ENCODE measurements at regions not wholly inside any gene's neighbourhood (a gene's known extent, or its start where the extent isn't known, plus 50 kb on each side); places are given as distances from the start of the nearest gene placed in this dataset.
A peak's percentile ranks its signal among the peaks of the same experiment; 100 is the strongest.
"Not testable (repeated sequence)": the region's sequence is repeated elsewhere in the genome, so short reads cannot be mapped to it uniquely, and the experiment has no call there.

DNA sequence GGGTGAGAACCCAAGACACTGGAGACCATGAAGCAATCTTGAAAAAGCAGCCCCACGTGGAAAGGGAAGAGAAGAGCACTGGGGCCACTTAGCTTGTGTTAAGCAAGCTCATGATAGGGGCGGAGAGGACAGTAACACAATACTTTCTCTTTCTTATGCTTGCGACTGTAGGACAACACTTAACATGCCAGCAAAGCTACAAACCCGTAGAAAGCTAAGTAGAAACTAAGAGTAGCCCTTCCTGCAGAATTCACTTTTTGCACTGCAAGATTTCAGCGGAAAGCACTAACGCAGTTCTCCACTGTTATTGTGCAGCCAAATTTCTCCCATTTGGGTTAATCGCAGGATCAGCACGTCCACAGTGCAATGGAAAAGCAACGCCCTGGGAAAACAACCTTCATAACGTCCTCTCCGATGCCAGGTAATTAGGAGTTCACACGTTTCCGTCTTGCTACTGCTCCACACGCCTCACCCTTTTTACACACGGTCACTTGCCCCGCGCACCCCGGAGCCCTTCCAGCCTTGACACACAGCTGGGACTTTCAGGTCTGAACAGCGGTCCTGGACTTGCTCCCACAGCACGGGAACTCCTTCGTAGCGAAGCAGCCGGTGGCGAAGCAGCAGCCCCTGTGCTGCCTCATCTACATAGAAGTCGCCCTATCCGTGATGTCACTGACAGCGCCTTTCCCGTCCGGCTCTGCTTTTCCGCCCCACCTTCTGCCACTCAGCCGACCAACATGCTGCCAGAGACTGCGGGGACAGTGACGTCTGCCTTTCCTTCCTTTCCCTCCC is 148.6 kb downstream of the PPIAL4G start:
- Histone ChIP-seq H3K4me3 (peak overlapping the region; percentile 51), H3K27me3 (ENCODE audit: low read depth) (no peaks in the 10 kb centered on the region), H3K4me1 (peaks cover 11% of the 10 kb centered on the region), H3K9me3 (no peaks in the 10 kb centered on the region), H3K36me3 (replicated peaks) (no peaks in the 10 kb centered on the region)
- in situ Hi-C loops (cut with MboI; ENCODE audit: low sequenced_read_pairs), result no loop called here
- DNase-seq (ENCODE audit: low spot score in 2 of 2), result peak; percentile 91 to 93

DNA sequence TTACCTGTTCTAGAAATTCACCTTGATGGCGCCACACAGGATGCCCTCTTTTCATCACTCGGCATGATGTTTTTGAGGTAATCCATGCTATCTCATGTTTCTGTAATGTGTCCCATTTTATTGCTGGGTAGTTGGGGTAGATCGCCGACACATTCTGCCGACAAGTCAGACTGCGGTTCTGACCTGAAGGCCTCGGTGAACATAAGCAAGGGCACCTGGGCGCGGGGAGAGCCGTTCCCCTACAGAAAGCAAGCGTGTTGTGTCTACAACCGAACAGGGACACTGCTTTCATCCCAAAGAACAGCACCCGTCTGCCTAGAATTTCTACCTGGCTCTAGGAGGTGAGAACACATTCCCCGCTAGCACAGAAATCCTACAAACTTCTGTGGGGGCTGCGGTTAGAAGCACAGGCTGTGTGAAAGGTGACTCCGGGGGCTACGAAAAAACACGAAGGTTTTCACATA is 149.2 kb downstream of the PPIAL4G start:
- H3K9me3 ChIP-seq, result no peaks in the 10 kb centered on the region
- no peaks in the 10 kb centered on the region for H3K36me3 ChIP-seq (replicated peaks)
- H3K4me1 ChIP-seq, result peaks cover 11% of the 10 kb centered on the region
- in situ Hi-C loops (cut with MboI; ENCODE audit: low sequenced_read_pairs), result no loop called here
- H3K4me3 ChIP-seq, result peak overlapping the region; percentile 51
- no peaks in the 10 kb centered on the region for H3K27me3 ChIP-seq (ENCODE audit: low read depth)
- no peak for DNase-seq (ENCODE audit: low spot score in 2 of 2)

DNA sequence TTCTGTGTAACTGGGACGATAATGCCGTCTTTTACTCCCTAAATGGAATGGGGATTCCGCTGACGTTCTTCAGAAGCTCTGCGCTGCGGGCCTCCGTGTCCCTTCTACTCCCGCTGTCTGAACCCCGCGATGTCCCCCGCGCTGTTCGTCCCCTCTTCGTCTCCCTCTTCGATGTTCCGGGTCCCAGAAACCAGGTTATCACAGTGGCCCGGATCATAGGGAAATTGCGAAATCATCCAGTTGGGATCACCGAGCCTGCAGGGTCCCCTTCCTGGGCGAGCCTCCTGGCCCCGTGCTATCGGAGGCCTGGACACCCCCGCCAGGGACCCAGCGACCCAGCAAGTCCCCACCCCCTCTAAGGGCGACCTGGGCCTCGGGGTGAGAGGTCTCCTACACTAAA is 154.2 kb downstream of the PPIAL4G start:
- in situ Hi-C loops (cut with MboI; ENCODE audit: low sequenced_read_pairs), result no loop called here
- Histone ChIP-seq H3K36me3 (replicated peaks) (no peaks in the 10 kb centered on the region), H3K27me3 (ENCODE audit: low read depth) (no peaks in the 10 kb centered on the region), H3K4me3 (no peak overlapping the region), H3K4me1 (peaks cover 5% of the 10 kb centered on the region), H3K9me3 (no peaks in the 10 kb centered on the region)
- no peak for DNase-seq (ENCODE audit: low spot score in 2 of 2)

DNA sequence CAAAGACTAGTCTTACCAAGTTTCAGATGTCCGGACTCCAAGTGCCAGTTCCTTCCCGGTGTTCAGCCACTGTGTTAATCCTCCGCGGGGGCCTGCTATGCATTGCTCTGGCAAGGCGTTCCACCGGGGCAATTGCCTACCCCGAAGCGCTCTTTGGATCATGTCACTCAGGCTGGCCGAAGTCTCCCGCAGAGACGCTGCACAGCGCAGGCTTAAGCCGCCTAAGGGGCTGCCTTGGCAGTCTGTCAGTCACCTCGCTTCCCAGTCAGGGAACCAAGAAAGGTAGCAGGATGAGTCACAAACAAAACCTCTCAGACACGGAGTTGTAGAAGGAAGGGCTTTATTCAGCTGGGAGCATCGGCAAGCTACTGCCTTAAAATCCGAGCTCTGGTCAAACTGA is 158.1 kb downstream of the PPIAL4G start:
- DNase-seq (ENCODE audit: low spot score in 2 of 2); H3K4me3 ChIP-seq; in situ Hi-C loops (cut with MboI; ENCODE audit: low sequenced_read_pairs); H3K27me3 ChIP-seq (ENCODE audit: low read depth); H3K4me1 ChIP-seq; H3K9me3 ChIP-seq; H3K36me3 ChIP-seq (replicated peaks): not testable (repeated sequence)

DNA sequence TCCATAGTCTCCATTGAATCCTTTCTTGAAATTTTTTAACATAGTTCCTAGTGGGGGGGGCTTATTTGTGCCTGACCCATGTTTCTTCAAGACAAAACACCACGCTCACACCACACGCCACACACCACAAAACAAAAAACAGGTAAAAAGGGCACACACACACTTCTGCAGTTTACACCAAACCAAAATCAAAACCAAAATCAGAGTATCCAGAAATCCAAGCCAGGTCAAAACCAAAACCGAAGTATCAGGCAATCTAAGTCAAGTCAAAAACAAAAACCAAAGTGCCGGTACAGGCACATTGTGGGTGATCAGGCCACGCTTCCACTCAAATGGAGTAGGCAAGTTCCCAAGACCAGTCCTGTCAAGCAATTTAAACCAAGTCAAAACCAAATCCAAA is 158.6 kb downstream of the PPIAL4G start:
- H3K9me3 ChIP-seq; H3K4me1 ChIP-seq; H3K27me3 ChIP-seq (ENCODE audit: low read depth); H3K4me3 ChIP-seq; H3K36me3 ChIP-seq (replicated peaks); in situ Hi-C loops (cut with MboI; ENCODE audit: low sequenced_read_pairs); DNase-seq (ENCODE audit: low spot score in 2 of 2): not testable (repeated sequence)

DNA sequence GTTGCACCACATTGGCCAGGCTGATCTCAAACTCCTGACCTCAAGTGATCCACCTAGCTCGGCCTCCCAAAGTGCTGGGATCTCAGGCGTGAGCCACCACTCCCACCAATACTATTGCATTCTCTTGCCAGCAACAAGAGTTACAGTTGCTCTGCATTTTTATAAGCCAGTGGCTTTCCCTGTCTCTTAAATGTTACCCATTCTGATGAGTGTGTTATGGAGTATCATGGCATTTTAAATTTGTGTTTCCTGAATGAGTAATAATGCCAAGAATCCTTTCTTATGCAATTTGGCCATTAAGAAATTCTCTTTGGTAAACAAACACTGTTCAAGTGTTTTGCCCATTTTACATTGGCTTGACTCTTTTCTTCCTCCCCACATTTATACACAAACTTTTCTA is 163.0 kb downstream of the PPIAL4G start:
- H3K27me3 ChIP-seq (ENCODE audit: low read depth); H3K4me3 ChIP-seq; DNase-seq (ENCODE audit: low spot score in 2 of 2); in situ Hi-C loops (cut with MboI; ENCODE audit: low sequenced_read_pairs); H3K9me3 ChIP-seq; H3K4me1 ChIP-seq; H3K36me3 ChIP-seq (replicated peaks): not testable (repeated sequence)

DNA sequence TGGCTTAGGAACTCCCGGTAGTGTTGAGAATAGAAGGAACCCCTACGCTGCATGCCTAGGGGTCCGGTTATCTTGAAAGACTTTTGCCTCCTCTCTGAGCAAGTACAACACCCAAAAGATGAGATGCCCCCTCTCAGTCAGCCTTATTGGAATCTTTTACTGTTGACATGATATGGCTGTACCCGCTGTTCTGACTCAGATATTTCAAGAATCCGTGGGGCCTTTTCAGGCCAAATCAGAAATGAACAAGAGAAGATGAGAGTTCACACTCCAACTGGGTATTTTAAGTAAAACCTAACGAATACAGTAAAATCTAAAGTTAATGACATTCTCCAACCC is 164.2 kb downstream of the PPIAL4G start:
- no peaks in the 10 kb centered on the region for H3K27me3 ChIP-seq (ENCODE audit: low read depth)
- no peak overlapping the region for H3K4me3 ChIP-seq
- no peak for DNase-seq (ENCODE audit: low spot score in 2 of 2)
- H3K4me1 ChIP-seq, result no peaks in the 10 kb centered on the region
- no peaks in the 10 kb centered on the region for H3K36me3 ChIP-seq (replicated peaks)
- in situ Hi-C loops (cut with MboI; ENCODE audit: low sequenced_read_pairs), result no loop called here
- 0 out of 2 replicates have a peak, but pooled peaks cover 2% of the 10 kb centered on the region for H3K9me3 ChIP-seq

DNA sequence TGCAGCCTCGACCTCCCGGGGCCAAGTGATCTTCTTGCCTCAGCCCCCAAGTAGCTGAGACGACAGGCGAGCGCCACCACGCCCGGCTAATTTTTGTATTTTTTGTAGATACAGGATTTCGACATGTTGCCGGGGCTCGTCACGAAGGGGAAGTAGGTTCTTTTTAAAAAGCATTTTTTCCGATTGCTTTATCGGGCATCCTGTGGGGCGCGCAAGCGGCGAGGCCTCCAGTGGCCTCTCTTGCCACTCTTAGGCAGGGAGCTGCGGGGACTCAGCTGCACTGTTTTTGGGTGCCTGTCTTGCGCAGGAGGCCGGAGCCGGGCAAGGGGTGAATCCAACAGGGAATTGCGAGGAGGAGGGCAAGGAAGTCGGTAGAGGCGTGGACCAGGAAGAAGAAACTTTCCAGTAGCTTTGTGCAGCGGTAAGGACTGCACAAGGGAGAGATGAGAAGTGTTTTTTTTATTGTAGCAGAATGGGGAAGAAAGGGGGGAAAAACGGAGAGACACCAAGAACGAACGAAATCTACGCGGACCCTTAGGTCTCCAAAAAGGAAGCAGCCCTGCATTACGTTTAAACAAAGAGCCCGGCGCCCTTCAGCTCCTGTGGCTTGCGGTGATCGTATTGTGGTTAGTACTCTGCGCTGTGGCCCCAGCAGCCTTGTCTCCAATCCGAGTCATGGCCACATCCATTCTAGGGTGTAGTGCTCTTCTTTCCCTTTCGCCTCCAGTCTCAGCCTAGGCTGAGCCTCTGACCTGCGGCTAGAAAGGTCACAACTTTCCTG is 164.8 kb downstream of the PPIAL4G start:
- Histone ChIP-seq H3K9me3 (0 out of 2 replicates have a peak, but pooled peaks cover 2% of the 10 kb centered on the region), H3K27me3 (ENCODE audit: low read depth) (no peaks in the 10 kb centered on the region), H3K36me3 (replicated peaks) (no peaks in the 10 kb centered on the region), H3K4me1 (no peaks in the 10 kb centered on the region), H3K4me3 (no peak overlapping the region)
- DNase-seq (ENCODE audit: low spot score in 2 of 2), result no peak
- in situ Hi-C loops (cut with MboI; ENCODE audit: low sequenced_read_pairs), result no loop called here

DNA sequence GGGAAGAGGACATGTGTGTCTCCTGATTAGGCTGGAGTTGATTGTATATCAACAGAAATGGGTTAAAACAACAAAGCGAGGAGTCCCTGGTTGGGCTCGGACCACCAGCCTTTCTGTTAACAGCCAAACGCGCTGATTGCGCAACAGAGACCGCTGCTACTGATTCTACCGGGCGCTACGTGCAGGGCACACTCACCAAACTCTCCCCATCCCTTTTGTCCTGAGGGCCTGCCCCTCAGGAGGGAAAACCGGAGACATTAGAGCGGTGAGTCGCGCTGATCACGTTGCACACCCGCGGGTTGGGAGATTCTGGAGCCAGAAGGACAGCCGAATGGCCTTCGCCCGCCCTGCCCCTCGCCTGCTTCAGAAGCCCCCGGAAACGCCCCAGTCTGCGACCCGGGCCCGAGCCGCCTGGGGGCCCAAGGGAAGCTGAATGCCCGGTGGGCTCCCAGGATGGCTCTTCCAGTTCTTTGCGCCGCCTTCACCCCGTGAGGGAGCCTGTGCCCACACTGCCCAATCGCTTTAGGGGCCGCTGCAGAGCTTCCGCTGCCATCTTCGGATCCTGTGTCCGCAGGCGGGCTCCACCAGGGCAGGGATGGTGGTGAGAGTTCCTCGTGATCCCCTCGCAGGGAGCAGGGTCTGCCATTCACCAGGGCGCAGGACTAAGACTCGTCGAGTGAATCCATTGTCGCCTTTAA is 165.4 kb upstream of the NBPF11 start:
- no peak overlapping the region for H3K4me3 ChIP-seq
- in situ Hi-C loops (cut with MboI; ENCODE audit: low sequenced_read_pairs), result no loop called here
- no peaks in the 10 kb centered on the region for H3K36me3 ChIP-seq (replicated peaks)
- no peaks in the 10 kb centered on the region for H3K27me3 ChIP-seq (ENCODE audit: low read depth)
- no peak for DNase-seq (ENCODE audit: low spot score in 2 of 2)
- 0 out of 2 replicates have a peak, but pooled peaks cover 2% of the 10 kb centered on the region for H3K9me3 ChIP-seq
- no peaks in the 10 kb centered on the region for H3K4me1 ChIP-seq

DNA sequence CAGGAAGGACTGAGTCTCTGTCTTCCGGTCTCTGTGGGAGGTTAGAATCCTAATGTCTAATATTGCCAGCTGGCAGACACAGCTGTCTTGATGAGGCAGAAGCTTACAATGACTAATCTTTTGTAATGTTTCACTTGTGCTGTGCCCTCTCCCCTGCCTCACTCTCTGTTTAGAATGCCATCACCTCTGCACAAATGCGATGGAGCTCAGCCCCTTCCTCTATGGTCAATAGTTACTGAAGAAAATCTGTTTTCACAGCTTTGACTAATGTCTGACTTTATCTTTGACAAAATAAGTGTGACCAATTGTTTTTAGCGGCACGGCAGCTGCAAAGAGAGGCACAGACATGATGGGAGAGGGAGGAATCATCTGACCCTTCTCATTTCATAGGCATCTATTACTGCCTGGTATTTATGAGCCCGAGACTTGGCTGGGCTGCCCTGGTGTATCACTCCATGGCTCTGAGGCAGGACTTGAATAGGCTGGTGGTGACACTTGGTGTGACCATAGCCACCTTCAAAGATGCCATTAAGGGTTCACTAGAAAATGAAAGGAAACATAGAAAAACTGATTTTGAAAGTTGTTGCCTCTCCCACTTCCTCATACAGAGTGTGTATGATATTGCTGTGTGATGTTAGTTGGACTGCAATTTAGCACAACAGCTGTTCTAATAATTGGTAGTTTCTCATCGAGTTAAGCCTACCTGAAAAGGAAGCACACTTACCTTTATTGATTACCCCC is 163.2 kb upstream of the NBPF11 start:
- Histone ChIP-seq H3K9me3 (0 out of 2 replicates have a peak, but pooled peaks cover 2% of the 10 kb centered on the region), H3K36me3 (replicated peaks) (no peaks in the 10 kb centered on the region), H3K27me3 (ENCODE audit: low read depth) (no peaks in the 10 kb centered on the region), H3K4me1 (no peaks in the 10 kb centered on the region), H3K4me3 (no peak overlapping the region)
- DNase-seq (ENCODE audit: low spot score in 2 of 2), result no peak
- in situ Hi-C loops (cut with MboI; ENCODE audit: low sequenced_read_pairs), result no loop called here

DNA sequence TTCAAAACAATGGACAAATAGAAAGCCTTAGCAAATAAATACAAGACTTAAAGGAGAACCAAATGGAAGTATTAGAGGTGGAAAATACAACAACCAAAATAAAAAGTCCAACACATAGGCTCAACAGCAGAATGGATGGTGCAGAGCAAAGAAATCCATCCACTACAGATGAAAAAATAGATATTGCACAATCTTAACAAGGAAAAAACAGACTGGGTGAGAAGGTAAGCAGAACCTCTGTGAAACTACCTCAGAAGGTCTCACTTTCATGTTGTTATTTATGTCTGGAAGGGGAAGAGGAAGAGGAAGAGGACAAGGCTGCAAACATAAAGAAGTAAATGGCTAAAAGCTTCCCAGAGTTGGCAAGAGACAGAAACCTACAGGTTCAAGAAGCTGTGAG is 158.7 kb upstream of the NBPF11 start:
- no peak overlapping the region for H3K4me3 ChIP-seq
- DNase-seq (ENCODE audit: low spot score in 2 of 2), result no peak
- H3K36me3 ChIP-seq (replicated peaks), result no peaks in the 10 kb centered on the region
- peaks cover 2% of the 10 kb centered on the region; the same call in 1 of the 2 replicates for H3K27me3 ChIP-seq (ENCODE audit: low read depth)
- 0 out of 2 replicates have a peak, but pooled peaks cover 2% of the 10 kb centered on the region for H3K9me3 ChIP-seq
- H3K4me1 ChIP-seq, result no peaks in the 10 kb centered on the region
- in situ Hi-C loops (cut with MboI; ENCODE audit: low sequenced_read_pairs), result no loop called here

DNA sequence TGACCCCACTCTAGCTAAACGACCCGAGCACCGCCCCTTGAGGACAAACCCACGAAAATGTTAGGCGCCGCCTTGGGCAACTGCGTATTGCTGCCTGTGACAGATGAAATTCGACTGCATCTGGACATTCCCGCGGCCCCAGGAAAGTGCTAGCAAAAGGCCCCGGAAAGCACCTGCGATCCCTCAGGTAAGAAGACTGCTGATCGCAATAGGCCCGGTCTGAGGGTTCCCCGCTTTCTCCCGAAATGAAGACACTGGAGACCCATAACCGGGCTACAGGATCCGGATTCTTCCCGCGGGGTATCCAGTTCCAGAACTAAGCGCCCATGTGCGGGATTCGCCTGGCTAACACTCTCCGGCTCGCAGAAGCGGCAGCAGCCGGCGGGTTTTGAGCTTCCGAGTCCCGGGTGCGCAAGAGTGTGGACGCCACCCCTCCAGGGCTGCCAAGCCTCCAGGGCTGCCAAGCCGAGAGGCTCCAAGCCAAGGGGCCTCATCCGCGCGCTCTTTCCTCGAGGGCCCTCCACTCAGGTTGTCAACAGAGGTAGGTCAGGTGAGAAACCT is 157.9 kb upstream of the NBPF11 start:
- no peak overlapping the region for H3K4me3 ChIP-seq
- in situ Hi-C loops (cut with MboI; ENCODE audit: low sequenced_read_pairs), result no loop called here
- no peaks in the 10 kb centered on the region for H3K36me3 ChIP-seq (replicated peaks)
- H3K27me3 ChIP-seq (ENCODE audit: low read depth), result peaks cover 2% of the 10 kb centered on the region; the same call in 1 of the 2 replicates
- DNase-seq (ENCODE audit: low spot score in 2 of 2), result no peak
- no peaks in the 10 kb centered on the region for H3K4me1 ChIP-seq
- H3K9me3 ChIP-seq, result no peaks in the 10 kb centered on the region

DNA sequence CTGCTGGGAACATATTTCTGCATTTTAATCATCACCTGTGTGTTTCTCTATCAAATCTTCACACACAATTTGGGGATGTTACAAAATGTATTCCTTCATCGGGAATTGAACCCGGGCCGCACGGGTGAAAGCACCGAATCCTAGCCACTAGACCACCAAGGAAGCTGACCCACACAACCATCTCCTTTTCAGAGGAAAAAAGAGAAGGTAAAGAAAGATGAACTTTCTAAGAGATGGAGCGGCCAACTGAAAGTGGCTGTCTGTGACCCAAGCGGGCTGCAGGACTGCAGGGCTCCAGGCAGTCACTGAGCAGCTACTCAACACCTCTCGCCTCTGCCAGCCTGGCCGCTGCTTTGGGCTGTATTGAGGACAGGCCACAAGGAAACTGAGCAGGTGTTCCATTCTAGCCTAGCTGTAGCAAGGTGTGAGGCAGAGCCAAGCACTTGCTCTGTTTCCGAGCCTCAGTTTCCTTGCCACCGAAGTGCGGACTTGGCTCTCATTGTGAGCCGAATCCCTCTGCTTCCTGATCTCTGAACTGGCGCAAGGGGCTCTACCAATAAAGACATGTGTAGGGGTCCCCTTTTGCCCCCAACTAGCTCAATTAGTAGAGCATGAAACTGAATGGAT is 156.9 kb upstream of the NBPF11 start:
- Histone ChIP-seq H3K36me3 (replicated peaks) (no peaks in the 10 kb centered on the region), H3K4me1 (no peaks in the 10 kb centered on the region), H3K4me3 (no peak overlapping the region), H3K27me3 (ENCODE audit: low read depth) (peaks cover 2% of the 10 kb centered on the region; the same call in 1 of the 2 replicates), H3K9me3 (no peaks in the 10 kb centered on the region)
- in situ Hi-C loops (cut with MboI; ENCODE audit: low sequenced_read_pairs), result no loop called here
- no peak for DNase-seq (ENCODE audit: low spot score in 2 of 2)

All from HAP-1 (cell line).